B cell (primary cell): ENCODE measurements at regions not wholly inside any gene's neighbourhood (a gene's known extent, or its start where the extent isn't known, plus 50 kb on each side); places are given as distances from the start of the nearest gene placed in this dataset.

ENCODE experiments used
- ATAC-seq: fragments of 200-7000 bp; cut with Tn5 transposase; one replicate; pipeline ENCODE4 v1.10.0; 2021; ENCODE audit warnings: low read depth, mild to moderate bottlenecking, moderate number of reproducible peaks, moderate library complexity
- CTCF ChIA-PET: fragments of 350-600 bp; sonication (Branson Sonifier 250); formaldehyde crosslinking; loops from one replicate; lab custom pipeline; 2021; ENCODE audit warnings: antibody characterized with exemption, inconsistent platforms; lab: Charles Lee
- POLR2A ChIA-PET: fragments of 350-600 bp; sonication (Branson Sonifier 250); formaldehyde crosslinking; loops from one replicate; lab custom pipeline; 2021; ENCODE audit warnings: antibody characterized with exemption; lab: Charles Lee
- DNase-seq: peaks from one replicate; pipeline ENCODE4 v3.0.0; 2013
- H2AFZ ChIP-seq: 2 replicates; pipeline ENCODE4 v1.6.1; 2012; ENCODE audit warnings: mild to moderate bottlenecking, low read depth, low read length; ENCODE audit not compliant: insufficient read depth, poor library complexity, severe bottlenecking
- H3K27ac ChIP-seq, 2 donors: 1 replicate in 1 of 2; 2 replicates in 1 of 2; pipeline ENCODE4 v1.5.1; 2012 to 2013; ENCODE audit warnings: low read length in 2 of 2, mild to moderate bottlenecking in 2 of 2, moderate library complexity in 1 of 2
- H3K27me3 ChIP-seq, 4 experiments: fragments of 200-600 bp in 1 of 4; sonication (generic) in 1 of 4; replicated peaks in 1 of 4; 1 replicate in 2 of 4; 2 replicates in 2 of 4; pipeline versions ENCODE4 v1.6.1 to v1.7.0; 2013 to 2016; ENCODE audit warnings: low read length in 3 of 4, mild to moderate bottlenecking in 2 of 4, mixed read lengths in 1 of 4, moderate library complexity in 1 of 4; ENCODE audit not compliant: insufficient read depth in 4 of 4, control insufficient read depth in 3 of 4; ENCODE audit errors: control extremely low read depth in 1 of 4
- H3K36me3 ChIP-seq, 2 experiments: replicated peaks in 1 of 2; 1 replicate in 1 of 2; 2 replicates in 1 of 2; pipeline versions ENCODE4 v1.6.1 to v1.7.1; 2013; ENCODE audit warnings: low read length in 1 of 2; ENCODE audit not compliant: insufficient read depth in 2 of 2, control insufficient read depth in 1 of 2; ENCODE audit errors: control extremely low read depth in 1 of 2, extremely low read depth in 1 of 2
- H3K4me1 ChIP-seq, 2 donors: fragments of 200-600 bp in 1 of 2; sonication (generic) in 1 of 2; 1 replicate in 1 of 2; 2 replicates in 1 of 2; pipeline versions ENCODE4 v1.5.1 to v1.6.1; 2013 to 2017; ENCODE audit warnings: low read length in 2 of 2; ENCODE audit not compliant: control insufficient read depth in 2 of 2, insufficient read depth in 2 of 2
- H3K4me2 ChIP-seq: replicated peaks from 2 replicates; pipeline ENCODE3; 2012; ENCODE audit warnings: mild to moderate bottlenecking, low read depth, low read length; ENCODE audit not compliant: poor library complexity, severe bottlenecking
- H3K4me3 ChIP-seq, 5 experiments: fragments of 200-600 bp in 1 of 5; sonication (generic) in 1 of 5; 1 replicate in 3 of 5; 2 replicates in 2 of 5; pipeline versions ENCODE4 v1.5.1 to v1.7.0; 2011 to 2016; ENCODE audit warnings: low read length in 4 of 5, mild to moderate bottlenecking in 4 of 5, low read depth in 2 of 5, control low read depth in 1 of 5, moderate library complexity in 1 of 5; ENCODE audit not compliant: insufficient read depth in 1 of 5; ENCODE audit errors: control extremely low read depth in 1 of 5, extremely low read depth in 1 of 5
- H3K79me2 ChIP-seq: fragments of 200-600 bp; sonication (generic); one replicate; pipeline ENCODE4 v1.6.0; 2016; ENCODE audit warnings: low read length; ENCODE audit not compliant: control insufficient read depth, insufficient read depth
- H3K9ac ChIP-seq: fragments of 200-600 bp; sonication (generic); 2 replicates; pipeline ENCODE4 v1.6.1; 2017; ENCODE audit warnings: mild to moderate bottlenecking, low read length, moderate library complexity
- H3K9me3 ChIP-seq, 3 donors: one replicate each; pipeline versions ENCODE4 v1.6.1 to v1.7.1; 2013; ENCODE audit warnings: low read length in 2 of 3; ENCODE audit not compliant: control insufficient read depth in 2 of 3, insufficient read depth in 1 of 3; ENCODE audit errors: control extremely low read depth in 1 of 3
- H4K20me1 ChIP-seq: 2 replicates; pipeline ENCODE4 v1.6.0; 2012; ENCODE audit warnings: mild to moderate bottlenecking, low read length; ENCODE audit not compliant: insufficient read depth, control insufficient read depth, poor library complexity, severe bottlenecking
- H3K27ac Mint-ChIP-seq: one replicate; pipeline ENCODE4 v1.8.0; 2021; ENCODE audit warnings: mixed read lengths
- H3K27me3 Mint-ChIP-seq: one replicate; pipeline ENCODE4 v1.8.0; 2021; ENCODE audit warnings: mixed read lengths
- H3K4me1 Mint-ChIP-seq: one replicate; pipeline ENCODE4 v1.8.0; 2021; ENCODE audit warnings: mixed read lengths
- H3K4me3 Mint-ChIP-seq: one replicate; pipeline ENCODE4 v1.8.0; 2021; ENCODE audit warnings: mixed read lengths
- H3K9me3 Mint-ChIP-seq: one replicate; pipeline ENCODE4 v1.8.0; 2022; ENCODE audit warnings: mixed read lengths; ENCODE audit not compliant: insufficient read depth
- EZH2 ChIP-seq: IDR thresholded peaks from 2 replicates; pipeline ENCODE4 v1.6.1; 2012; ENCODE audit warnings: borderline replicate concordance, low read depth, mild to moderate bottlenecking, moderate library complexity, low read length; ENCODE audit not compliant: insufficient read depth, poor library complexity, severe bottlenecking
- whole genome bisulfite sequencing: methylation state at CpG from one replicate; pipeline ENCODE4 v1.1.5; 2013; ENCODE audit warnings: missing lambda C conversion rate; ENCODE audit not compliant: insufficient coverage; 5-methylcytosine and 5-hydroxymethylcytosine counted together
- intact Hi-C: fragments of 100-400 bp; cut with micrococcal nuclease; formaldehyde crosslinking; loops from one replicate; pipeline ENCODE4 v1.10.0; 2022
- TF ChIP-seq, protein P1 (sequence below): fragments of 200-600 bp; IDR thresholded peaks from one replicate; pipeline ENCODE4 v1.8.0; 2022; ENCODE audit warnings: antibody characterized with exemption, mild to moderate bottlenecking

DNA sequence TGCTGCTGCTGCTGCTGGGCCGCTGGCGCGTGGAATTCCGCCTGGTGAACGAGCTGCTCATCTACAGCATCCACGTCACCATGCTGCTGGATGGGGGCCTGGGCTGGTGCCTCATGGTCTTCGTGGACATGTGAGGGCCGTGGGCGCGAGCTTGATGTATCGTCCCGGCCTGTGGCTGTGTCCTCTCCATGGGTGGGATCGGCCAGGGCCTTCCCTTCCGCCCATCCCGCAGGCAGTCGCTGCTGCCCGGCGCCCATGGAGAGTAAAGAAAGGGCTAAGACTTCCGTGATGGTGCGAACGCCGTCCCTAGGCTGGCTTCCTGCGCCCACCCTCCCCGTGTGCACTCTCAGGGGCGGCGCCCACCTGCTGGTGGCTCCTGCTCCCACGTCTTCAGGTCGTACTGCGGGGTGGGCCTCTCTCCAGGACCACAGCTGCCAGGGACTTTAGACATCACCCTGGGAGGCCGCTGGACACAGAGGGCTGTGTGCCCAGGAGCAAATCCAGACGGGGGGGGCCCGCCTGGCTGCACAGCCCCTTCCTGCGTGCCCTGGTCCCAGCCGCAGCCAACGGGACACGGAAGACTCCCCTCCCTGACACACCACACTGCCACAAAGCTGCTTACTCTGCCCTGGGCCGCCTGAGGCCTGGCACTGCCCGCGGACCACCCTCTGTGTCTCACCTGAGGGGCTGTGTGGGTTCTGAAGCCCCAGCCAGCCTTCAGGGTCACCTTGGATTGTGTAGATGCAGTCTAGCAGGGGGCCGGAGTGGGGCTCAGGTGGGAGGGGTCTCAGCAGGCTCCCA, 167.5 kb downstream of the SEPTIN7 start:
- no peak for TF ChIP-seq EZH2
- TF ChIP-seq, protein P1, sequence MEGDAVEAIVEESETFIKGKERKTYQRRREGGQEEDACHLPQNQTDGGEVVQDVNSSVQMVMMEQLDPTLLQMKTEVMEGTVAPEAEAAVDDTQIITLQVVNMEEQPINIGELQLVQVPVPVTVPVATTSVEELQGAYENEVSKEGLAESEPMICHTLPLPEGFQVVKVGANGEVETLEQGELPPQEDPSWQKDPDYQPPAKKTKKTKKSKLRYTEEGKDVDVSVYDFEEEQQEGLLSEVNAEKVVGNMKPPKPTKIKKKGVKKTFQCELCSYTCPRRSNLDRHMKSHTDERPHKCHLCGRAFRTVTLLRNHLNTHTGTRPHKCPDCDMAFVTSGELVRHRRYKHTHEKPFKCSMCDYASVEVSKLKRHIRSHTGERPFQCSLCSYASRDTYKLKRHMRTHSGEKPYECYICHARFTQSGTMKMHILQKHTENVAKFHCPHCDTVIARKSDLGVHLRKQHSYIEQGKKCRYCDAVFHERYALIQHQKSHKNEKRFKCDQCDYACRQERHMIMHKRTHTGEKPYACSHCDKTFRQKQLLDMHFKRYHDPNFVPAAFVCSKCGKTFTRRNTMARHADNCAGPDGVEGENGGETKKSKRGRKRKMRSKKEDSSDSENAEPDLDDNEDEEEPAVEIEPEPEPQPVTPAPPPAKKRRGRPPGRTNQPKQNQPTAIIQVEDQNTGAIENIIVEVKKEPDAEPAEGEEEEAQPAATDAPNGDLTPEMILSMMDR: no peak
- Histone ChIP-seq H3K79me2 (no peaks in the 10 kb centered on the region), H3K4me1 (peaks cover 3 to 7% of the 10 kb centered on the region in 2 donors), H3K4me2 (no peak overlapping the region), H3K36me3 (no peaks in the 10 kb centered on the region), H3K9me3 (no peaks in the 10 kb centered on the region), H4K20me1 (no peaks in the 10 kb centered on the region), H2AFZ (peak overlapping the region; percentile 33), H3K27me3 (peaks cover 0 to 10% (median 5%) of the 10 kb centered on the region in 4 experiments), H3K9ac (no peak overlapping the region), H3K27ac (no peak overlapping the region), H3K4me3 (no peak overlapping the region)
- Mint-ChIP-seq H3K4me3 (no peak overlapping the region), H3K9me3 (no peaks in the 10 kb centered on the region), H3K27ac (no peak overlapping the region), H3K4me1 (peaks cover 4% of the 10 kb centered on the region), H3K27me3 (peaks cover 24% of the 10 kb centered on the region)
- 95% methylated on average over 40 of the region's 40 CpGs for WGBS
- POLR2A ChIA-PET: no interaction called here
- CTCF ChIA-PET: interaction anchor here (2.5 kb wide), 1 partner anchor 51 kb away, joined by 9 read pairs; no protein-coding TSS in a partner anchor
- DNase-seq: no peak
- ATAC-seq: no peak
- intact Hi-C loops: no loop called here

GRCh38 chr7:35969066-35969465, 168.2 kb downstream of the SEPTIN7 start:
- DNase-seq (no peak), ATAC-seq (no peak)
- Mint-ChIP-seq H3K27ac (no peak overlapping the region), H3K4me3 (no peak overlapping the region), H3K9me3 (no peaks in the 10 kb centered on the region), H3K4me1 (peaks cover 4% of the 10 kb centered on the region), H3K27me3 (peaks cover 27% of the 10 kb centered on the region)
- Histone ChIP-seq H3K4me1 (peaks cover 3 to 7% of the 10 kb centered on the region in 2 donors), H3K4me3 (no peak overlapping the region), H3K9ac (no peak overlapping the region), H3K27ac (no peak overlapping the region), H3K79me2 (no peaks in the 10 kb centered on the region), H3K27me3 (peaks cover 0 to 10% (median 5%) of the 10 kb centered on the region in 4 experiments), H4K20me1 (no peaks in the 10 kb centered on the region), H2AFZ (no peak overlapping the region), H3K36me3 (no peaks in the 10 kb centered on the region), H3K4me2 (no peak overlapping the region), H3K9me3 (no peaks in the 10 kb centered on the region)
- TF ChIP-seq, protein P1: no peak
- TF ChIP-seq EZH2: no peak
- ChIA-PET CTCF (interaction anchor here (1.2 to 2.5 kb wide), 2 partner anchors 50 to 52 kb away, joined by 3 to 9 read pairs; no protein-coding TSS in a partner anchor), POLR2A (no interaction called here)
- WGBS: 100% methylated on average over 8 of the region's 10 CpGs
- intact Hi-C loops: no loop called here
